ENCODE measurements at regions not wholly inside any gene's neighbourhood (a gene's known extent, or its start where the extent isn't known, plus 50 kb on each side); places are given as distances from the start of the nearest gene placed in this dataset.

- H3K36me3 ChIP-seq (ENCODE audit: low read depth, low read length) = no peaks in the 10 kb centered on the region
- DNase-seq = no peak
- ATAC-seq = no peak
- H3K4me2 ChIP-seq (ENCODE audit: low read length) = no peak overlapping the region
- BruUV-seq (replicated peaks) = no TSS peak
- H3K4me3 ChIP-seq (ENCODE audit: low read length) = no peak overlapping the region
- no peaks in the 10 kb centered on the region for H3K27me3 ChIP-seq (ENCODE audit: low read length)
- ChIA-PET POLR2A (ENCODE audit: unreplicated experiment) (no interaction called here), CTCF (no interaction called here)
- H2AFZ ChIP-seq (ENCODE audit: low read length) = no peak overlapping the region
- H3K9me2 ChIP-seq (replicated peaks; ENCODE audit: low read length) = no peaks in the 10 kb centered on the region
- no peaks in the 10 kb centered on the region for H3K4me1 ChIP-seq (ENCODE audit: insufficient read depth, low read length)
- no peaks in the 10 kb centered on the region for H3F3A ChIP-seq (ENCODE audit: low read length, unreplicated experiment)
- no peak for TF ChIP-seq EZH2phosphoT487 (IDR thresholded peaks at IDR 0.05; ENCODE audit: borderline replicate concordance, low read length)
- TF ChIP-seq, protein P1, sequence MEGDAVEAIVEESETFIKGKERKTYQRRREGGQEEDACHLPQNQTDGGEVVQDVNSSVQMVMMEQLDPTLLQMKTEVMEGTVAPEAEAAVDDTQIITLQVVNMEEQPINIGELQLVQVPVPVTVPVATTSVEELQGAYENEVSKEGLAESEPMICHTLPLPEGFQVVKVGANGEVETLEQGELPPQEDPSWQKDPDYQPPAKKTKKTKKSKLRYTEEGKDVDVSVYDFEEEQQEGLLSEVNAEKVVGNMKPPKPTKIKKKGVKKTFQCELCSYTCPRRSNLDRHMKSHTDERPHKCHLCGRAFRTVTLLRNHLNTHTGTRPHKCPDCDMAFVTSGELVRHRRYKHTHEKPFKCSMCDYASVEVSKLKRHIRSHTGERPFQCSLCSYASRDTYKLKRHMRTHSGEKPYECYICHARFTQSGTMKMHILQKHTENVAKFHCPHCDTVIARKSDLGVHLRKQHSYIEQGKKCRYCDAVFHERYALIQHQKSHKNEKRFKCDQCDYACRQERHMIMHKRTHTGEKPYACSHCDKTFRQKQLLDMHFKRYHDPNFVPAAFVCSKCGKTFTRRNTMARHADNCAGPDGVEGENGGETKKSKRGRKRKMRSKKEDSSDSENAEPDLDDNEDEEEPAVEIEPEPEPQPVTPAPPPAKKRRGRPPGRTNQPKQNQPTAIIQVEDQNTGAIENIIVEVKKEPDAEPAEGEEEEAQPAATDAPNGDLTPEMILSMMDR (conservative IDR thresholded peaks at IDR 0.05; ENCODE audit: low read depth, low read length) = no peak
- H3K79me2 ChIP-seq (ENCODE audit: low read length) = no peaks in the 10 kb centered on the region
- peaks cover 19% of the 10 kb centered on the region; the same call in 1 of the 2 replicates for H3K9me3 ChIP-seq (ENCODE audit: low read length)
- H4K20me1 ChIP-seq (ENCODE audit: low read length) = no peaks in the 10 kb centered on the region
- H3K9ac ChIP-seq (ENCODE audit: low read length) = no peak overlapping the region
- intact Hi-C loops (cut with micrococcal nuclease) = no loop called here
- no peak overlapping the region for H3K27ac ChIP-seq (ENCODE audit: low read length)
These were observed 200.2 kb upstream of the LRRC3B start for GRCh38 chr3:26422415-26422814.

DNA sequence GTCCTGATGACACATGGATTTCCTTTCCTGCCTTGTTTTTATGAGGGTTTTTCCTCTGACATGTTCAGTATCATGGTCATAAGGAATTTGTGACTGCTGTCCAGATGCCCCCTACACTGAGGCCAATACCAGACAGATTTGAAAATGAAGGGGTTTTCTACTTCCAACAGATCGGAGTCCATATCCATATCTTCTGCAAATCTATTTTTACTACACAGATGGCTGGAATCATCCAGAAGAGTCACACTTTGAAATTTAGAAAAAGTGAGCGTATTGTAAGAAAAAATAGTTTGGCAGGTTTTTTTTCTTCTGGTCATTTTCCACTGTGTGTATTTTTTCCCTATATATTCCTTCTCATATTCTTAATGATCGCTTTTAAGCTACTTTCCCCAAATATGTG lies 197.5 kb upstream of the LRRC3B start:
- intact Hi-C loops (cut with micrococcal nuclease) = no loop called here
- ATAC-seq (no peak), DNase-seq (no peak)
- Histone ChIP-seq H3K36me3 (ENCODE audit: low read depth, low read length) (no peaks in the 10 kb centered on the region), H3F3A (ENCODE audit: low read length, unreplicated experiment) (no peaks in the 10 kb centered on the region), H3K27ac (ENCODE audit: low read length) (no peak overlapping the region), H3K4me3 (ENCODE audit: low read length) (no peak overlapping the region), H3K4me2 (ENCODE audit: low read length) (no peak overlapping the region), H3K9ac (ENCODE audit: low read length) (no peak overlapping the region), H2AFZ (ENCODE audit: low read length) (no peak overlapping the region), H3K9me3 (ENCODE audit: low read length) (0 out of 2 replicates have a peak, but pooled peaks cover 11% of the 10 kb centered on the region), H3K79me2 (ENCODE audit: low read length) (no peaks in the 10 kb centered on the region), H4K20me1 (ENCODE audit: low read length) (no peaks in the 10 kb centered on the region), H3K9me2 (replicated peaks; ENCODE audit: low read length) (no peaks in the 10 kb centered on the region), H3K27me3 (ENCODE audit: low read length) (no peaks in the 10 kb centered on the region), H3K4me1 (ENCODE audit: insufficient read depth, low read length) (no peaks in the 10 kb centered on the region)
- TF ChIP-seq EZH2 (IDR thresholded peaks at IDR 0.05; ENCODE audit: low read length, unreplicated experiment) (no peak), EZH2phosphoT487 (IDR thresholded peaks at IDR 0.05; ENCODE audit: borderline replicate concordance, low read length) (no peak)
- TF ChIP-seq, protein P1 (conservative IDR thresholded peaks at IDR 0.05; ENCODE audit: low read depth, low read length) = no peak
- no TSS peak for BruUV-seq (replicated peaks)
- POLR2A ChIA-PET (ENCODE audit: unreplicated experiment) = no interaction called here
- CTCF ChIA-PET = no interaction called here

DNA sequence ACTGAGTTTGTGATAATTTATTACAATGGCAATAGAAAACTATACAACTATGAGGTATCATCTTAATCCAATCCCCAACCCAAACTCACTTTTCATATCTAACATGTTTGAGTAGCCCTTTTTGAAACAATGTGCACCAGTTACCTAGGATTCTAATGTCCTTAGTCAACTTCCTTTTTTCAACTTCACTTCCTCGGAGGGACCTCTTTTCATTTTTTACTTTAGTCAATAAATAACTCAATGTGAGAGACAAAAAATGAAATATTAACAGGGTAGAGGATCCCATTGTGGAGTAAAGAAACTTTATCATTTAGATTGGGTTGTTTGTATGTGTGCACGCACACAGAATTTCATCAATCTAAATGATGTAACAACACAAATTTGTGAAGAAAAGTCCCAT lies 193.6 kb upstream of the LRRC3B start:
- intact Hi-C loops (cut with micrococcal nuclease) = no loop called here
- CTCF ChIA-PET = no interaction called here
- Histone ChIP-seq H3K27ac (ENCODE audit: low read length) (no peak overlapping the region), H3K4me1 (ENCODE audit: insufficient read depth, low read length) (no peaks in the 10 kb centered on the region), H3K36me3 (ENCODE audit: low read depth, low read length) (no peaks in the 10 kb centered on the region), H3K4me2 (ENCODE audit: low read length) (no peak overlapping the region), H3F3A (ENCODE audit: low read length, unreplicated experiment) (no peaks in the 10 kb centered on the region), H3K27me3 (ENCODE audit: low read length) (no peaks in the 10 kb centered on the region), H3K9me3 (ENCODE audit: low read length) (peaks cover 8% of the 10 kb centered on the region; the same call in 1 of the 2 replicates), H3K9me2 (replicated peaks; ENCODE audit: low read length) (no peaks in the 10 kb centered on the region), H2AFZ (ENCODE audit: low read length) (no peak overlapping the region), H4K20me1 (ENCODE audit: low read length) (no peaks in the 10 kb centered on the region), H3K4me3 (ENCODE audit: low read length) (no peak overlapping the region), H3K9ac (ENCODE audit: low read length) (no peak overlapping the region), H3K79me2 (ENCODE audit: low read length) (no peaks in the 10 kb centered on the region)
- POLR2A ChIA-PET (ENCODE audit: unreplicated experiment) = no interaction called here
- BruUV-seq (replicated peaks) = no TSS peak
- DNase-seq (no peak), ATAC-seq (no peak)
- TF ChIP-seq EZH2 (IDR thresholded peaks at IDR 0.05; ENCODE audit: low read length, unreplicated experiment) (no peak), EZH2phosphoT487 (IDR thresholded peaks at IDR 0.05; ENCODE audit: borderline replicate concordance, low read length) (no peak)
- TF ChIP-seq, protein P1 (conservative IDR thresholded peaks at IDR 0.05; ENCODE audit: low read depth, low read length) = no peak
